Peyer's patch (tissue), 4 donors: ENCODE measurements at regions not wholly inside any gene's neighbourhood (a gene's known extent, or its start where the extent isn't known, plus 50 kb on each side); places are given as distances from the start of the nearest gene placed in this dataset.

Source experiments
- CTCF ChIP-seq, 6 experiments: fragments of 450-650 bp in 4 of 6; fragments of 200-600 bp in 2 of 6; sonication (generic) in 1 of 6; IDR thresholded peaks; one replicate each; pipeline ENCODE4 v1.5.1; 2017 to 2019; ENCODE audit warnings: antibody characterized with exemption in 6 of 6, mild to moderate bottlenecking in 3 of 6, moderate library complexity in 1 of 6
- POLR2A ChIP-seq, 2 donors: fragments of 450-650 bp; IDR thresholded peaks; one replicate each; pipeline ENCODE4 v1.5.1; 2017; ENCODE audit warnings: antibody characterized with exemption in 2 of 2, mild to moderate bottlenecking in 2 of 2, moderate library complexity in 2 of 2

- TF ChIP-seq CTCF (IDR thresholded peaks at IDR 0.05) (no peak), POLR2A (IDR thresholded peaks at IDR 0.05) (no peak)
Observed at GRCh38 chr15:92273286-92273685, 120.4 kb upstream of the ST8SIA2 start.
